NCI-H82 treated with DMSO at 0.1 percent for 48 hours (cell line): ENCODE measurements at regions not wholly inside any gene's neighbourhood (a gene's known extent, or its start where the extent isn't known, plus 50 kb on each side); places are given as distances from the start of the nearest gene placed in this dataset.

Experiments
- DNase-seq: peaks from one replicate; lab custom pipeline; 2025; ENCODE audit not compliant: unreplicated experiment; lab: John Stamatoyannopoulos, UW

- DNase-seq: no peak
These were observed 322.9 kb downstream of the BCL11B start for GRCh38 chr14:98949051-98949450.

- no peak for DNase-seq
These were observed 322.4 kb downstream of the BCL11B start for GRCh38 chr14:98949481-98950135.

GRCh38 chr14:98950353-98950895, 321.6 kb downstream of the BCL11B start:
- DNase-seq: no peak

GRCh38 chr14:98951031-98951430, 321.0 kb downstream of the BCL11B start:
- DNase-seq: no peak

GRCh38 chr14:98951521-98952152, 320.4 kb downstream of the BCL11B start:
- DNase-seq: no peak

- DNase-seq: peak; percentile 80
These were observed 319.2 kb downstream of the BCL11B start for GRCh38 chr14:98952593-98953350.

GRCh38 chr14:98953551-98954348, 318.2 kb downstream of the BCL11B start:
- DNase-seq: no peak

GRCh38 chr14:98954349-98955000, 317.5 kb downstream of the BCL11B start:
- DNase-seq: no peak

GRCh38 chr14:98955036-98955740, 316.8 kb downstream of the BCL11B start:
- no peak for DNase-seq

- no peak for DNase-seq
These were observed 316.3 kb downstream of the BCL11B start for GRCh38 chr14:98955741-98956070.

- no peak for DNase-seq
These were observed 315.8 kb downstream of the BCL11B start for GRCh38 chr14:98956181-98956580.

- no peak for DNase-seq
These were observed 315.3 kb downstream of the BCL11B start for GRCh38 chr14:98956661-98957060.

GRCh38 chr14:98957211-98958047, 314.6 kb downstream of the BCL11B start:
- DNase-seq: no peak

- no peak for DNase-seq
These were observed 313.9 kb downstream of the BCL11B start for GRCh38 chr14:98958048-98958631.

GRCh38 chr14:98958632-98959031, 313.4 kb downstream of the BCL11B start:
- DNase-seq: no peak

GRCh38 chr14:98959410-98959809, 312.6 kb downstream of the BCL11B start:
- DNase-seq: no peak

GRCh38 chr14:98959958-98960616, 311.9 kb downstream of the BCL11B start:
- no peak for DNase-seq

GRCh38 chr14:98960617-98961013, 311.4 kb downstream of the BCL11B start:
- DNase-seq: no peak
